Activated CD4-positive, alpha-beta T cell treated with anti-CD3 and anti-CD28 coated beads, Interleukin-2, Interleukin-4, amounts not matched to agents 100 ng/mL and 50 ng/mL, durations not matched to agents 16 hours and 8 hours (primary cell): ENCODE measurements at regions not wholly inside any gene's neighbourhood (a gene's known extent, or its start where the extent isn't known, plus 50 kb on each side); places are given as distances from the start of the nearest gene placed in this dataset.
"Not testable (repeated sequence)": the region's sequence is repeated elsewhere in the genome, so short reads cannot be mapped to it uniquely, and the experiment has no call there.

Experiments
- DNase-seq: peaks from one replicate; pipeline ENCODE4 v3.0.0-alpha.2; 2020; ENCODE audit warnings: low spot score

- no peak for DNase-seq
Measured at GRCh38 chr11:116335078-116335477, 437.7 kb downstream of the BUD13 start.

GRCh38 chr11:116334596-116334995, 438.2 kb downstream of the BUD13 start:
- no peak for DNase-seq

GRCh38 chr11:116333001-116333535, 439.7 kb downstream of the BUD13 start:
- DNase-seq: no peak

GRCh38 chr11:116332391-116332790, 440.4 kb downstream of the BUD13 start:
- no peak for DNase-seq

- no peak for DNase-seq
Measured at GRCh38 chr11:116331381-116331780, 441.4 kb downstream of the BUD13 start.

GRCh38 chr11:116330439-116331185, 442.2 kb downstream of the BUD13 start:
- DNase-seq: no peak

- DNase-seq: no peak
Measured at GRCh38 chr11:116329354-116330090, 443.3 kb downstream of the BUD13 start.

GRCh38 chr11:116328851-116329250, 443.9 kb downstream of the BUD13 start:
- DNase-seq: no peak

- DNase-seq: no peak
Measured at GRCh38 chr11:116328391-116328790, 444.4 kb downstream of the BUD13 start.

GRCh38 chr11:116326146-116326545, 446.6 kb downstream of the BUD13 start:
- DNase-seq: no peak

- DNase-seq: no peak
Measured at GRCh38 chr11:116325247-116325646, 447.5 kb downstream of the BUD13 start.

- not testable (repeated sequence) for DNase-seq
Measured at GRCh38 chr11:116324077-116324476, 448.7 kb downstream of the BUD13 start.

GRCh38 chr11:116317212-116317611, 455.6 kb downstream of the BUD13 start:
- no peak for DNase-seq

- DNase-seq: no peak
Measured at GRCh38 chr11:116314006-116314405, 458.8 kb downstream of the BUD13 start.

- no peak for DNase-seq
Measured at GRCh38 chr11:116312570-116313391, 460.0 kb downstream of the BUD13 start.

GRCh38 chr11:116311206-116311605, 461.6 kb downstream of the BUD13 start:
- no peak for DNase-seq

- no peak for DNase-seq
Measured at GRCh38 chr11:116310698-116311097, 462.1 kb downstream of the BUD13 start.

GRCh38 chr11:116310226-116310625, 462.6 kb downstream of the BUD13 start:
- no peak for DNase-seq

GRCh38 chr11:116309446-116309845, 463.3 kb downstream of the BUD13 start:
- DNase-seq: no peak

GRCh38 chr11:116302756-116303155, 470.0 kb downstream of the BUD13 start:
- no peak for DNase-seq

- DNase-seq: no peak
Measured at GRCh38 chr11:116301141-116301540, 471.6 kb downstream of the BUD13 start.

- DNase-seq: no peak
Measured at GRCh38 chr11:116300232-116300631, 472.6 kb downstream of the BUD13 start.
